Loucy (cell line): ENCODE measurements at regions not wholly inside any gene's neighbourhood (a gene's known extent, or its start where the extent isn't known, plus 50 kb on each side); places are given as distances from the start of the nearest gene placed in this dataset.

ENCODE experiments used
- EZH2phosphoT487 ChIP-seq: fragments of 200-600 bp; IDR thresholded peaks from 2 replicates; pipeline ENCODE4 v1.6.1; 2018; ENCODE audit warnings: antibody characterized with exemption, mild to moderate bottlenecking, moderate library complexity, borderline replicate concordance
- TF ChIP-seq, protein P1 (sequence below): fragments of 200-600 bp; sonication (generic); conservative IDR thresholded peaks from 2 replicates; pipeline ENCODE4 v1.5.1; 2014; ENCODE audit warnings: mild to moderate bottlenecking, antibody characterized with exemption, low read length

DNA sequence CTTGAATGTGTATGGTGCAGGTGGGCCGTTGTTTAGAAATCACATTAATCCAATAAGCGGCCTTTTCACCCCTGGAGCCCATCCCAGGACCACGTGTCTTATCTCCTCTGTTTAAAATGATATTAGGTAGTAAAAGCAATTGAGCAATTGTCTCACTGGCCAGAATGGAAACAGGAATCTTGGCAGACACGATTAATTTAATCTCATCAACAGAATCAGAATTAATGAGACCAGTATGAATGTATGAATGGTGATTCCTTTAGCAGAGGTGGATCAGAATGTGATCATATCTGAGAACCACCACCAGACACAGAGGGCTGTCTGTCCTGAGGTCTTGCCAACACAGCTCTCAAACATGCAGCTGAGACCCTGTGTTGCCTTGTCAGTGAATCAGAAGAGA lies 1591.4 kb downstream of the REEP3 start:
- TF ChIP-seq, protein P1, sequence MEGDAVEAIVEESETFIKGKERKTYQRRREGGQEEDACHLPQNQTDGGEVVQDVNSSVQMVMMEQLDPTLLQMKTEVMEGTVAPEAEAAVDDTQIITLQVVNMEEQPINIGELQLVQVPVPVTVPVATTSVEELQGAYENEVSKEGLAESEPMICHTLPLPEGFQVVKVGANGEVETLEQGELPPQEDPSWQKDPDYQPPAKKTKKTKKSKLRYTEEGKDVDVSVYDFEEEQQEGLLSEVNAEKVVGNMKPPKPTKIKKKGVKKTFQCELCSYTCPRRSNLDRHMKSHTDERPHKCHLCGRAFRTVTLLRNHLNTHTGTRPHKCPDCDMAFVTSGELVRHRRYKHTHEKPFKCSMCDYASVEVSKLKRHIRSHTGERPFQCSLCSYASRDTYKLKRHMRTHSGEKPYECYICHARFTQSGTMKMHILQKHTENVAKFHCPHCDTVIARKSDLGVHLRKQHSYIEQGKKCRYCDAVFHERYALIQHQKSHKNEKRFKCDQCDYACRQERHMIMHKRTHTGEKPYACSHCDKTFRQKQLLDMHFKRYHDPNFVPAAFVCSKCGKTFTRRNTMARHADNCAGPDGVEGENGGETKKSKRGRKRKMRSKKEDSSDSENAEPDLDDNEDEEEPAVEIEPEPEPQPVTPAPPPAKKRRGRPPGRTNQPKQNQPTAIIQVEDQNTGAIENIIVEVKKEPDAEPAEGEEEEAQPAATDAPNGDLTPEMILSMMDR: no peak
- TF ChIP-seq EZH2phosphoT487: no peak
